Natural killer cell (primary cell): ENCODE measurements at regions not wholly inside any gene's neighbourhood (a gene's known extent, or its start where the extent isn't known, plus 50 kb on each side); places are given as distances from the start of the nearest gene placed in this dataset.

Experiments used
- ATAC-seq, 3 donors: fragments of 150-1000 bp in 2 of 3; fragments of 200-7000 bp in 1 of 3; cut with Tn5 transposase; 1 replicate in 1 of 3; 2 replicates in 2 of 3; pipeline ENCODE4 v1.10.0; 2021; ENCODE audit warnings: mild to moderate bottlenecking in 2 of 3, moderate library complexity in 2 of 3
- DNase-seq, 2 donors: peaks; one replicate each; pipeline versions ENCODE4 v3.0.0 to v3.0.0-alpha.2; 2013 to 2021; ENCODE audit warnings: mixed read lengths in 1 of 2
- H3K27ac ChIP-seq: one replicate; pipeline ENCODE4 v1.5.1; 2013; ENCODE audit warnings: mild to moderate bottlenecking, low read length
- H3K27me3 ChIP-seq: one replicate; pipeline ENCODE4 v1.6.1; 2013; ENCODE audit warnings: low read length; ENCODE audit not compliant: control insufficient read depth, insufficient read depth
- H3K36me3 ChIP-seq: one replicate; pipeline ENCODE4 v1.6.1; 2013; ENCODE audit warnings: low read length; ENCODE audit not compliant: control insufficient read depth, insufficient read depth
- H3K4me1 ChIP-seq: one replicate; pipeline ENCODE4 v1.6.1; 2013; ENCODE audit warnings: low read length; ENCODE audit not compliant: control insufficient read depth, insufficient read depth
- H3K4me3 ChIP-seq: one replicate; pipeline ENCODE4 v1.5.1; 2013; ENCODE audit warnings: low read length
- H3K9me3 ChIP-seq: one replicate; pipeline ENCODE4 v1.6.1; 2013; ENCODE audit warnings: low read length; ENCODE audit not compliant: control insufficient read depth, insufficient read depth
- H3K27ac Mint-ChIP-seq, 2 donors: one replicate each; pipeline ENCODE4 v1.8.0; 2022; ENCODE audit warnings: mild to moderate bottlenecking in 2 of 2, mixed read lengths in 2 of 2, moderate library complexity in 1 of 2
- H3K27me3 Mint-ChIP-seq, 2 donors: one replicate each; pipeline ENCODE4 v1.8.0; 2022; ENCODE audit warnings: low read depth in 2 of 2, mixed read lengths in 2 of 2
- H3K36me3 Mint-ChIP-seq: one replicate; pipeline ENCODE4 v1.8.0; 2022; ENCODE audit warnings: mixed read lengths
- H3K4me1 Mint-ChIP-seq, 2 donors: one replicate each; pipeline ENCODE4 v1.8.0; 2022; ENCODE audit warnings: mixed read lengths in 2 of 2
- H3K4me3 Mint-ChIP-seq: one replicate; pipeline ENCODE4 v1.8.0; 2022; ENCODE audit warnings: mild to moderate bottlenecking, moderate library complexity, mixed read lengths
- H3K9me3 Mint-ChIP-seq, 2 donors: one replicate each; pipeline ENCODE4 v1.8.0; 2022; ENCODE audit warnings: mixed read lengths in 2 of 2
- WGBS: methylation state at CpG from one replicate; pipeline ENCODE4 v1.1.7; 2013; ENCODE audit warnings: missing lambda C conversion rate; ENCODE audit not compliant: insufficient coverage; 5-methylcytosine and 5-hydroxymethylcytosine counted together
- intact Hi-C: fragments of 100-400 bp; cut with micrococcal nuclease; formaldehyde crosslinking; loops from one replicate; pipeline ENCODE4 v1.14.2; 2022
- TF ChIP-seq, protein P1 (sequence below): fragments of 200-600 bp; IDR thresholded peaks from one replicate; pipeline ENCODE4 v1.8.0; 2022; ENCODE audit warnings: antibody characterized with exemption

DNA sequence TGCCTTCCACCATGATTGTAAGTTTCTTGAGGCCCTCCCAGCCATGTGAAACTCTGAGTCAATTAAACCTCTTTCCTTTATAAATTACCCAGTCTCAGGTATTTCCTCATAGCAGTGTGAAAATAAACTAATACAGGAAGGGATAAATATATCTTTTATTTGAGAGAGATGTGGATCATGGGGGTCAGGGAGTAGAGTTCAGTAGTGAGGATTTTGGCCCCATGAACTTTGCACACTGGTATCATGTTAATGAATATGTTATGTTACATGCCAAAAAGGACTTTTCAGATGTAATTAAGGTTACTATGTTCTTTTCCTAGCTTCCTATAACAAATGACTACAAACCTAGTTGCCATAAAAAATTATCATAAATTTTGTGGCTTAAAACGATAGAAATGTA is 1393.7 kb downstream of the DSC3 start:
- TF ChIP-seq, protein P1, sequence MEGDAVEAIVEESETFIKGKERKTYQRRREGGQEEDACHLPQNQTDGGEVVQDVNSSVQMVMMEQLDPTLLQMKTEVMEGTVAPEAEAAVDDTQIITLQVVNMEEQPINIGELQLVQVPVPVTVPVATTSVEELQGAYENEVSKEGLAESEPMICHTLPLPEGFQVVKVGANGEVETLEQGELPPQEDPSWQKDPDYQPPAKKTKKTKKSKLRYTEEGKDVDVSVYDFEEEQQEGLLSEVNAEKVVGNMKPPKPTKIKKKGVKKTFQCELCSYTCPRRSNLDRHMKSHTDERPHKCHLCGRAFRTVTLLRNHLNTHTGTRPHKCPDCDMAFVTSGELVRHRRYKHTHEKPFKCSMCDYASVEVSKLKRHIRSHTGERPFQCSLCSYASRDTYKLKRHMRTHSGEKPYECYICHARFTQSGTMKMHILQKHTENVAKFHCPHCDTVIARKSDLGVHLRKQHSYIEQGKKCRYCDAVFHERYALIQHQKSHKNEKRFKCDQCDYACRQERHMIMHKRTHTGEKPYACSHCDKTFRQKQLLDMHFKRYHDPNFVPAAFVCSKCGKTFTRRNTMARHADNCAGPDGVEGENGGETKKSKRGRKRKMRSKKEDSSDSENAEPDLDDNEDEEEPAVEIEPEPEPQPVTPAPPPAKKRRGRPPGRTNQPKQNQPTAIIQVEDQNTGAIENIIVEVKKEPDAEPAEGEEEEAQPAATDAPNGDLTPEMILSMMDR, result no peak
- Histone ChIP-seq H3K27ac (no peak overlapping the region), H3K4me3 (no peak overlapping the region), H3K27me3 (no peaks in the 10 kb centered on the region), H3K9me3 (peaks cover 4% of the 10 kb centered on the region), H3K36me3 (no peaks in the 10 kb centered on the region), H3K4me1 (no peaks in the 10 kb centered on the region)
- Mint-ChIP-seq H3K4me3 (no peak overlapping the region), H3K27ac (no peak overlapping the region), H3K9me3 (peaks cover 13 to 15% of the 10 kb centered on the region in 2 donors), H3K36me3 (no peaks in the 10 kb centered on the region), H3K27me3 (no peaks in the 10 kb centered on the region), H3K4me1 (no peaks in the 10 kb centered on the region)
- WGBS, result 80% methylated on average over 1 of the region's 1 CpG
- ATAC-seq (no peak), DNase-seq (no peak)
- intact Hi-C loops, result no loop called here

DNA sequence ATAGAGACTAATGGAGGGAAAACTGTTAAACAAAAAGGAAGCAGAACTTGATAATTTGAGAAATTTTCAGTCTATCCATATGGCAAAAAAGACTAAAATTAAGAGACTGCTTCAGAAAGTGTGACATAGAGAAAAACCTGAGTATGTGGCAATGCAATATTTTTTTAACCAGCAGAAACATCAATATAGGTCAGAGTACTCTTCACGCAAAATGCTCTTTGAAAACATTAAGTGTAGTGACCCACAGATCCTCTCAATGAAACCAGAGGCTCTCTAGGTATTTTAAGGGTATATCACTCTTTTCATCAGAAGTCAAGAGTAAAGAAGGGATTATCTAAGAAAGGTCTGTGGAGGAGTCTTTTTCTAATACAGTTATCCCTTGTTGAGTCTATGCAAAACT is 1394.8 kb downstream of the DSC3 start:
- H3K27ac Mint-ChIP-seq, result no peak overlapping the region
- no peak for DNase-seq
- TF ChIP-seq, protein P1, result no peak
- H3K27me3 Mint-ChIP-seq, result no peaks in the 10 kb centered on the region
- H3K36me3 ChIP-seq, result no peaks in the 10 kb centered on the region
- H3K27ac ChIP-seq, result no peak overlapping the region
- no peaks in the 10 kb centered on the region for H3K27me3 ChIP-seq
- H3K4me1 ChIP-seq, result no peaks in the 10 kb centered on the region
- H3K36me3 Mint-ChIP-seq, result no peaks in the 10 kb centered on the region
- WGBS, result no CpG with 5 or more reads among the region's 1 CpG
- peaks cover 15 to 16% of the 10 kb centered on the region in 2 donors for H3K9me3 Mint-ChIP-seq
- ATAC-seq, result no peak
- no peak overlapping the region for H3K4me3 ChIP-seq
- intact Hi-C loops, result no loop called here
- no peak overlapping the region for H3K4me3 Mint-ChIP-seq
- peaks cover 4% of the 10 kb centered on the region for H3K9me3 ChIP-seq
- H3K4me1 Mint-ChIP-seq, result no peaks in the 10 kb centered on the region

DNA sequence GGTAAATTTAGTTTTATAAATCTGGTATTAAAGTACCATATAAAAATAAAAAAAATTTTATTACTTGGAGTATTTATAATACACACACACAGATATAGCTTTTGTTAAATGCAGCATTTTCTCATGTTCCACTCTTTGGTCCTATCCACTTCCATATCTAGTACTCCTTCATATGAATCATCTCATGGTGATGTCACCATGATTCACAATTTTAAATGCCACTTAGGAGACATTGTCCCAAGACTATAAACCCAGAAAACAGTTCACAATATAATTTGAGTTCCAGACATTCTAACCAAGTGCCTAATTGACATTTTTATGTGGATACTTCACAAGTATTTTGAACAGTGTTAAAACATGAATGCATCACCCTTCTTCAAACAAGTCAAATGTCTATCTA is 1398.3 kb downstream of the DSC3 start:
- no peak overlapping the region for H3K4me3 ChIP-seq
- no peaks in the 10 kb centered on the region for H3K4me1 Mint-ChIP-seq
- peaks cover 16 to 20% of the 10 kb centered on the region in 2 donors for H3K9me3 Mint-ChIP-seq
- intact Hi-C loops, result no loop called here
- no peak overlapping the region for H3K4me3 Mint-ChIP-seq
- H3K4me1 ChIP-seq, result no peaks in the 10 kb centered on the region
- H3K27me3 Mint-ChIP-seq, result no peaks in the 10 kb centered on the region
- H3K36me3 ChIP-seq, result no peaks in the 10 kb centered on the region
- H3K9me3 ChIP-seq, result no peaks in the 10 kb centered on the region
- no peaks in the 10 kb centered on the region for H3K27me3 ChIP-seq
- no peaks in the 10 kb centered on the region for H3K36me3 Mint-ChIP-seq
- ATAC-seq (no peak), DNase-seq (no peak)
- no peak overlapping the region for H3K27ac ChIP-seq
- TF ChIP-seq, protein P1, result no peak
- H3K27ac Mint-ChIP-seq, result no peak overlapping the region

DNA sequence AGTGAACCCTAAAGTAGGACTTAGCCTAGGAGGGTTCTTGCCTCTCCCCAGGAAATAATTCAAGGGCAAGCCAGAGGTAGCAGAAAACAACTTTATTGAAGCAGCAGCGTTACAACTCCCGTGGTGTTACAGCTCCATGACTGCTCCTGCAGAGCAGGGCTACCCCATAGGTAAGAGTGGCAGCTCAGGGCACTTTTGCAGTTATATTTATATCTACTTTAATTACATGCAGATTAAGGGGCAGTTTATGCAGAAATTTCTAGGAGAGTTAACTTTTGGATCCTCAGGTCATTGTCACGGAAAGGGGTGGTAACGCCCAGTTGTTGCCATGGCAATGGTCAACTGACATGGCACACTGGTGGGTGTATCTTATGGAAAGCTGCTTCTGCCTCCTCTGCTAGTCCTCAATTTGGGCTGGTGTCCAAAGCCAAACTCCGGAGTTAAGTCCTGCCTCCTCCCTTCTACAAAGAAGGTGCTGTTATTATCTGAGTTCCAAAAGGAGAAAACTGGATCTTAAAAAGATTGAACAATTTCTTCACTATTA is 1413.0 kb downstream of the DSC3 start:
- Histone ChIP-seq H3K36me3 (no peaks in the 10 kb centered on the region), H3K27me3 (no peaks in the 10 kb centered on the region), H3K27ac (no peak overlapping the region), H3K9me3 (no peaks in the 10 kb centered on the region), H3K4me3 (no peak overlapping the region), H3K4me1 (no peaks in the 10 kb centered on the region)
- ATAC-seq (no peak), DNase-seq (no peak)
- no peak overlapping the region for H3K4me3 Mint-ChIP-seq
- TF ChIP-seq, protein P1, result no peak
- no peaks in the 10 kb centered on the region for H3K36me3 Mint-ChIP-seq
- intact Hi-C loops, result no loop called here
- no peaks in the 10 kb centered on the region for H3K27me3 Mint-ChIP-seq
- H3K9me3 Mint-ChIP-seq, result peaks cover 3 to 7% of the 10 kb centered on the region in 2 donors
- WGBS, result 94% methylated on average over 4 of the region's 5 CpGs
- no peaks in the 10 kb centered on the region for H3K4me1 Mint-ChIP-seq
- no peak overlapping the region for H3K27ac Mint-ChIP-seq
